ENCODE measurements at regions not wholly inside any gene's neighbourhood (a gene's known extent, or its start where the extent isn't known, plus 50 kb on each side); places are given as distances from the start of the nearest gene placed in this dataset.

GRCh38 chr10:78843495-78843894 lies 225.3 kb upstream of the ZMIZ1 start:
- Mint-ChIP-seq H3K27me3 (ENCODE audit: low read depth in 3 of 3) (peaks cover 0 to 5% (median 1%) of the 10 kb centered on the region in 3 donors), H3K27ac (no peak overlapping the region), H3K4me3 (no peak overlapping the region), H3K4me1 (no peaks in the 10 kb centered on the region), H3K9me3 (no peaks in the 10 kb centered on the region), H3K36me3 (no peaks in the 10 kb centered on the region)
- DNase-seq, result no peak

DNA sequence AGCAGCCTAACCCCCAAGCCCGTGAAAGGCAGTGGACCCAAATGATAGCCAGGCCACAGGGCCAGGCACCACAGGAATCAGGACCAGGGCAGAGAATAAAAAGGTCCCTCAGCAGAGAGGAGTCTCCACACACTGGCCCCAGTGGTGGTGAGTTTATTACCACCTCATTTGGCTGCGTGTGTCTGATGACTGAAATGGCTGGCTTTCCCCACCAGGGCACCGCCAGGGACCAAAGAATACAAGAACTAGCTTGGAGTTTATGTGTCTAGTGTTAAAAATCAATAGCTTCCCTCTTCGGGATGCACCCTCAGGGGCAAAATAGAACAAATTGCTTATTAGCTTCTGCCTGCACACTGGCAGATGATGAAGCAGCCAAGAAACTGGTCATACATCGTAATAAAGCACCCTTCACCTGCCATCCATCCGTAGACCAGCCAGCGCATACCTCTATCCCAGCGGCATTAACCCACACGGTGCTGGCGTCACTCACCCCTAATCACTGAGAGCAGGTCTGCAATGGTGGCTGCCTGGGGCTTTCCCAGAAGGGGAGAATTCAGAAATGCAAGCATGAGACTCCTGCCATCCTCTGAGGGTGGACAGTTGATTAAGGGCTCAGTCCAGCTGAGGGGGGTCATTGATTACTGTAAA lies 223.7 kb upstream of the ZMIZ1 start:
- Mint-ChIP-seq H3K27me3 (ENCODE audit: low read depth in 3 of 3) (peaks cover 0 to 5% (median 0%) of the 10 kb centered on the region in 3 donors), H3K36me3 (no peaks in the 10 kb centered on the region), H3K27ac (no peak overlapping the region), H3K9me3 (no peaks in the 10 kb centered on the region), H3K4me1 (no peaks in the 10 kb centered on the region), H3K4me3 (no peak overlapping the region)
- DNase-seq, result no peak

- Mint-ChIP-seq H3K36me3 (no peaks in the 10 kb centered on the region), H3K9me3 (no peaks in the 10 kb centered on the region), H3K27ac (no peak overlapping the region), H3K4me1 (no peaks in the 10 kb centered on the region), H3K4me3 (no peak overlapping the region), H3K27me3 (ENCODE audit: low read depth in 3 of 3) (peaks cover 0 to 5% (median 0%) of the 10 kb centered on the region in 3 donors)
- DNase-seq, result no peak
Observed at GRCh38 chr10:78846071-78846470, 222.7 kb upstream of the ZMIZ1 start.

DNA sequence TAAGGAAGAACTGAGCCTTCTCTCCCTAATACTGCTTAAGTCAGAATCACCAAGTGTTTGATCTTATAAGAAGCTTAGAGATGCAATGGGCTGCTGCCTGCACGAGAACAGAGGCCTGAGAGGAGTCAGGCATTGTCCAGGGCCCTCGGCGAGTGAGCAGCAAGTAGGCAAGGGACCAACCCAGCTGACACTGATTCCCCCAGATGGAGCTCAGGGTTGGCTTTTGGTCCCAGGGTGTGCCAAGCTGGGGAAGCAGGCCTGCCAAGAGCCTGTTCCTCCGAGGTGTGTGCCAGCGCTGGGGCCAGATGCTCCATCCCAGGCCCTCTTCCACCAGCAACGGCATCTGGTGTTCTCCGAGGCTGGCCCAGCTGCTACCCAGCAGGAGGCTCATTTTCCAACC lies 222.0 kb upstream of the ZMIZ1 start:
- H3K4me3 Mint-ChIP-seq, result no peak overlapping the region
- DNase-seq, result no peak
- H3K9me3 Mint-ChIP-seq, result no peaks in the 10 kb centered on the region
- no peaks in the 10 kb centered on the region for H3K36me3 Mint-ChIP-seq
- peaks cover 0 to 5% (median 0%) of the 10 kb centered on the region in 3 donors for H3K27me3 Mint-ChIP-seq (ENCODE audit: low read depth in 3 of 3)
- H3K27ac Mint-ChIP-seq, result no peak overlapping the region
- no peaks in the 10 kb centered on the region for H3K4me1 Mint-ChIP-seq

DNA sequence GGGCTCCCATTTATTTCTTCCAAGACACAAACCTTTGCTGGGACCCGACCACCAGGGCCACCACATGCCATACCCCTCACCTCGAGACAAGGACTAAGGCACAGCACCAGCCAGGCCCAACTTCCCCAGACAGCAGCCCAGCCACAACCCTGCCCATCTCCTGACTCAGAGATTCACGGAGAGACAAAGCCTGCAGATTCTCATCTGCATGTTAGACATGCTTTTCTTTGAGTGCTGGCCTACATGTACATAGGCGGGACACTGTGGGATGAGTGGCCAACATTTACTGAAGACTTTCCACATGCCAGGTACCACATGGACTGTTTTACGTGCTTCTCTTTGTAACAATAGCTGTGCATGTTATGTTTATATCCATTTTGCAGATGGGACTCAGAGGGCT lies 221.3 kb upstream of the ZMIZ1 start:
- Mint-ChIP-seq H3K27ac (no peak overlapping the region), H3K9me3 (no peaks in the 10 kb centered on the region), H3K4me3 (no peak overlapping the region), H3K4me1 (no peaks in the 10 kb centered on the region), H3K27me3 (ENCODE audit: low read depth in 3 of 3) (peaks cover 0 to 2% (median 0%) of the 10 kb centered on the region in 3 donors), H3K36me3 (no peaks in the 10 kb centered on the region)
- no peak for DNase-seq

DNA sequence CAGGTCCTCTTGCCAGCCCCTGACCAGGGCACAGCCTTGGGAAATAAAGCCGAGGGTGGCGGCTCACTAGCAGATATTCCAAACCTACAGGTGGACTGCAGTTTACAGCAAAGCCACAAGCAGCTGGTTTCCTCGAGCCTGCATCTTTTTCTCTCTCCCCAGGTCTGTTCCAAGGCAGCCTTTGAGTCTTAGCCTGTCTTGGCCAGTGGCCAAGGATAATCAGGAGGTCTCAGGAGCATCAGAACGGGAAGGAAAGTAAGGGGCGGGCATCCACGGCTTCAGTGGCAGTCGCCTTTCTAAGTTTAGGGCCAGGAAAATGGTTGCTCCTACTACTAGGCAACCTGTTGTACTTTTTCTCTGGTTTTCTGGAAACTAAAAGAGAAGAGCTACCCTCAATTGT lies 219.7 kb upstream of the ZMIZ1 start:
- Mint-ChIP-seq H3K4me1 (no peaks in the 10 kb centered on the region), H3K9me3 (no peaks in the 10 kb centered on the region), H3K4me3 (no peak overlapping the region), H3K27ac (no peak overlapping the region), H3K27me3 (ENCODE audit: low read depth in 3 of 3) (peaks cover 0 to 2% (median 0%) of the 10 kb centered on the region in 3 donors), H3K36me3 (no peaks in the 10 kb centered on the region)
- no peak for DNase-seq

DNA sequence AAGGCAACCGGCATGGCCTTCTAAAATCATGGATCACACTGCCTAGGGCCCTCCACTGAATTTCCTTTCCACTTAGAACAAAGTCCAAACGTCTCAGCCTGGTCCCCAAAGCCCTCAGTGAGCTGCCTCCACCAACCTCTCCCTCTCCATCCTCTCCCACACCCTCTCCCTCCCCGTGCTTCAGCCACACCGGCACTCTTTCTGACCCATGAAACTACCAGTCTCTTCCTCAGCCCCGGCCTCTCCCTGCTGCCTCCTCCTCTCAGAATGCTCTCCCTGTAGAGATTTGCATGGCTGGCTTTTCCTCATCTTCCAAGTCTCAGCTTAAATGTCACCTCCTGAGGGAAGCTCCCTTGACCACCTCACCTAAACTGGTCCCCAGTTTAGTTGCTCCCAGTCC lies 219.0 kb upstream of the ZMIZ1 start:
- Mint-ChIP-seq H3K4me3 (no peak overlapping the region), H3K4me1 (no peaks in the 10 kb centered on the region), H3K27ac (no peak overlapping the region), H3K36me3 (no peaks in the 10 kb centered on the region), H3K27me3 (ENCODE audit: low read depth in 3 of 3) (peaks cover 0 to 2% (median 0%) of the 10 kb centered on the region in 3 donors), H3K9me3 (no peaks in the 10 kb centered on the region)
- DNase-seq, result no peak

DNA sequence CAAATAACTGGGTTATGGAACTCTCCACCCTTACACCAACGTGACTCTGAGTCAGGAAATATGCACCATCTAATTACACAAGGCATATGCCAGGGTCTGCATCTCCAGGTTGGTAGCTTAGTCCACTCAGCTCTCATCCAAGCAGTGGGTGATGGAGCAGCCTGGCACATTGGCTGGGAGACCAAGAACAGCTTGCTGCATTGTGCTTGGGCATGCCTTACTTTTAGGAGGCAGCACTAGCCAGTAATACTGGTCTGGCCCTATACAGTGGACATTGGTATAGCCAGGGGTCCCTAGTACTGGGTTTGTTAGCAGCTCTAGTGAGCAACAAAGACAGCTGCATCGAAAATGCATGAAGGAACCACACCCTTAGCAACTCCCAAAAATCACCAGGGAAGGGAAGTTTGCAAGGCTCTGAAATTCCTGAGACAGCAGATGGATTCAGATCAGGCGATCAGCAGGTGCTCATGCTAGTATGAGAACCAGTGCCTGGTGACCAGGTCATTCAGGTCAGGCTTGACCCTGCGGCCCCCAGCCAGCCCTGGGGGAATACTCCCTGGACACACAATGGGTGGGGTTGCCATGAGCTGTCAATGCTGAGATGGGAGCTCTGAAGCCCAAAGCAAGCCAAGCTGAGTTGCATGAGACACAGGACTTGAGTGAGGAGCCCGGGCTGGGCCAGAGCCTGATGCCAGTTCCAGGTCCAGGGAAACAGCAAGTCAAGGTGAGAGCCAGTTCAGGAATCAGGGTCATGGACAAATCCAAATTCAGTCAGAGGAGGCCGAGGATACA lies 217.9 kb upstream of the ZMIZ1 start:
- no peaks in the 10 kb centered on the region for H3K4me1 Mint-ChIP-seq
- no peak overlapping the region for H3K4me3 Mint-ChIP-seq
- no peak for DNase-seq
- no peaks in the 10 kb centered on the region for H3K9me3 Mint-ChIP-seq
- no peaks in the 10 kb centered on the region for H3K36me3 Mint-ChIP-seq
- H3K27me3 Mint-ChIP-seq (ENCODE audit: low read depth in 3 of 3), result peaks cover 0 to 4% (median 1%) of the 10 kb centered on the region in 3 donors
- H3K27ac Mint-ChIP-seq, result no peak overlapping the region

DNA sequence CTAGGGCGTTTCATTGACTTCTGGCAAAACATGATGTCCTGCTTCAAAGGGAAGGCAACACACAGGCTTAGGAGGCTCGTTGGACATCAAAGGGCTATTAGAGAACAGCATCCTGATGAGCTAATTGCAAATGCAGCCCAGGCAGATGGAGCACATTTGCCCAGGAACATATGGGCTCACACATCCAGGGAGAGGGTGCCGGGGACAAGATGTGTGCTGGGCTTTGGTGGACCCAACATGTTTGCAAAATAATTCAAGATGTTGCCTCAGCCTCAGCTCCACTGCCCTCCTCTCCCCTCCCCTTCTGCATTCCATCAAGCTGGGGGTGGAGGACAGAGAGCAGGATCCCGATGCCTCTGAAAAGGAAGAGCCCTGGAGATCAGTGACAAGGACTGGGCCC lies 217.1 kb upstream of the ZMIZ1 start:
- Mint-ChIP-seq H3K4me3 (no peak overlapping the region), H3K36me3 (no peaks in the 10 kb centered on the region), H3K9me3 (no peaks in the 10 kb centered on the region), H3K27ac (no peak overlapping the region), H3K4me1 (no peaks in the 10 kb centered on the region), H3K27me3 (ENCODE audit: low read depth in 3 of 3) (peaks cover 0 to 4% (median 1%) of the 10 kb centered on the region in 3 donors)
- DNase-seq, result no peak

DNA sequence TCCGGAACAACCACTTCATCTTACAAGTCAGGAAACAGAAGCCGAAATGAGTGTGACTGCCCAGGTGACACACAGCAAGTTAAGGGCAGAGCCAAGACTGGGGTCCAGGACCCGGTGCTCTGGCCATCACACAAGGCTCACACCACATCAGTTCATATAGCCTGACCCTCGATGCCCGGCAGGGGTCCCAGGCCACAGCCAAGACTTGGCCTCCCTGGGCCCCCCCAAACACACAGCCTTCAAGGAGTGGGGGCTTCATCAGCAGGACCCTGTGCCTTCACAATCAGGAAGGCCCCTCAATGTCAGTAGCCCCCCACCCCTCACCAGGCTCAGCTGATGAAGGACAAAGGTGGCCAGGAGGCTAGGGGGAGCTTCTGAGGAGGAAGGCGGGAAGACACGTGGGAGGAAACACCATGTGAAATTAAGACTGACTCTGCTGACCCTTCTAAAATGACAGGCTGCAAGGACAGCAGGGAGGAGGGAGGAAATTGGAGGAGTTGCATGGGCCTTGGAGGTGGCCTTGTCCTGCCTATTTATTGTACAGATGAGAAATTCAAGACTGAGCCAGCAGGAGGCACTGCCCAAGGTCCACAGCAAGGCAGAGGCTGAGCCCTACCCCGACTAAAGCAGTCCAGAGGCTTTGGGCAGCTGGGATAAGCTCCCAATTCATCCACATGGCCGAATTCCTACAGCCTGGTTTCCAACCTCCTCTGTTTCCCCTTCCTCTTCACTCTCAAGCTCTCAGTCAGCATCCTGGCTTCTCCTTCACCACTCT lies 216.1 kb upstream of the ZMIZ1 start:
- DNase-seq, result peak in 2 of 3 donors; percentile 21 to 23
- H3K27me3 Mint-ChIP-seq (ENCODE audit: low read depth in 3 of 3), result peaks cover 0 to 4% (median 1%) of the 10 kb centered on the region in 3 donors
- no peak overlapping the region for H3K4me3 Mint-ChIP-seq
- H3K9me3 Mint-ChIP-seq, result no peaks in the 10 kb centered on the region
- no peak overlapping the region for H3K27ac Mint-ChIP-seq
- H3K36me3 Mint-ChIP-seq, result no peaks in the 10 kb centered on the region
- H3K4me1 Mint-ChIP-seq, result no peaks in the 10 kb centered on the region

- Mint-ChIP-seq H3K36me3 (no peaks in the 10 kb centered on the region), H3K4me1 (no peaks in the 10 kb centered on the region), H3K27ac (no peak overlapping the region), H3K27me3 (ENCODE audit: low read depth in 3 of 3) (peaks cover 0 to 4% (median 4%) of the 10 kb centered on the region in 3 donors), H3K4me3 (no peak overlapping the region), H3K9me3 (no peaks in the 10 kb centered on the region)
- DNase-seq, result no peak
Observed at GRCh38 chr10:78853864-78854263, 214.9 kb upstream of the ZMIZ1 start.

DNA sequence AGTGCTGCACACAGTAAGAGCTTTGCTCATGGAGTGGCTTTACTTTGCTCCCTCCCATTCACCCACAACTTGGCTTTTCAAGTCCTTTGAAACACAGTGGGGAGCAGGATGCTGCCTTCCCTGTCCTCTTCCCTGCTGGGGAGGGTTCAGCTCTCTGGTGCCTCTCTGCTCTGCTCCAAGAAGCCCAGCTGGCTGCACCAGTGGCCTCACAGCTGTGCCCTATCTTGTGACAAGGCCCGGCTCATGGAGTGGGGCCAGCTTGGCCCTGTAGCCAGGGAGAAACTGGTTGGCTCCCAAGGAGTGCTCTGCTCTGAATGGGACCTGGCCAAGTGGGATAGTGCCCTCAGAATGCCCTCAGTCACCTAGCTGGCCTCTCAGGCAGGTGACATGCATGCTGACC lies 212.3 kb upstream of the ZMIZ1 start:
- Mint-ChIP-seq H3K4me1 (no peaks in the 10 kb centered on the region), H3K27me3 (ENCODE audit: low read depth in 3 of 3) (peaks cover 2 to 10% (median 4%) of the 10 kb centered on the region in 3 donors), H3K4me3 (no peak overlapping the region), H3K36me3 (no peaks in the 10 kb centered on the region), H3K9me3 (no peaks in the 10 kb centered on the region), H3K27ac (no peak overlapping the region)
- DNase-seq, result no peak

DNA sequence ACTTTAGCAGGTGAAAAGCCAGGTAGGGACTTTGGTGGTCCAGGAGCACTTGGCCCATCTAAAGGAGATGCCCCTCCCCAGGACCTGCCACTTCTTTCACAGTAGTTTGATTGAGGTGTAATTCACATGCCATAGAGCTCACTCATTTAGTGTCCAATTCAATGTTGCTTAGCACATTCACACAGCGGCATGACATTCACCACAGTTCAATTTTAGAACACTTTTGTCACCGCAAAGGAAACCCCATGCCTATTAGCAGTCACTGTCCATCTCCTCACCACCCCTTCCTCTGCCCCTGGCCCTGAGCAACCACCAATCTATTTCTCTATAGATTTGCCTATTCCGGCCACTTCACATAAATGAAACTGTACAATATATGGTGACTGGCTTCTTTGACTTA lies 211.6 kb upstream of the ZMIZ1 start:
- Mint-ChIP-seq H3K4me3 (no peak overlapping the region), H3K9me3 (no peaks in the 10 kb centered on the region), H3K36me3 (no peaks in the 10 kb centered on the region), H3K27ac (no peak overlapping the region), H3K27me3 (ENCODE audit: low read depth in 3 of 3) (peaks cover 2 to 9% (median 4%) of the 10 kb centered on the region in 3 donors), H3K4me1 (no peaks in the 10 kb centered on the region)
- no peak for DNase-seq

- H3K36me3 Mint-ChIP-seq, result no peaks in the 10 kb centered on the region
- no peak overlapping the region for H3K27ac Mint-ChIP-seq
Observed at GRCh38 chr10:78859266-78859665, 209.5 kb upstream of the ZMIZ1 start.

More at GRCh38 chr10:78859266-78859665, 209.5 kb upstream of the ZMIZ1 start:
- no peaks in the 10 kb centered on the region for H3K9me3 Mint-ChIP-seq
- DNase-seq, result no peak
- H3K27me3 Mint-ChIP-seq (ENCODE audit: low read depth in 3 of 3), result peaks cover 2 to 9% (median 4%) of the 10 kb centered on the region in 3 donors
- H3K4me3 Mint-ChIP-seq, result no peak overlapping the region
- no peaks in the 10 kb centered on the region for H3K4me1 Mint-ChIP-seq
